OCI-LY1 (cell line): ENCODE measurements at regions not wholly inside any gene's neighbourhood (a gene's known extent, or its start where the extent isn't known, plus 50 kb on each side); places are given as distances from the start of the nearest gene placed in this dataset.

Experiments
- H2AFZ ChIP-seq: fragments of 200-600 bp; sonication (generic), shearing (Covaris generic); 2 replicates; pipeline ENCODE4 v1.6.0; 2014; ENCODE audit warnings: antibody characterized with exemption, mild to moderate bottlenecking, low read length
- H3F3A ChIP-seq: fragments of 200-600 bp; sonication (generic), shearing (Covaris generic); 2 replicates; pipeline ENCODE4 v1.6.0; 2014; ENCODE audit warnings: mild to moderate bottlenecking, antibody characterized with exemption, low read length, moderate library complexity; ENCODE audit not compliant: insufficient read depth
- H3K27ac ChIP-seq: fragments of 200-600 bp; sonication (generic); 2 replicates; pipeline ENCODE4 v1.5.1; 2014; ENCODE audit warnings: low read length, mixed run types, mild to moderate bottlenecking, low read depth; ENCODE audit not compliant: poor library complexity, severe bottlenecking
- H3K27me3 ChIP-seq: fragments of 200-600 bp; sonication (generic); 2 replicates; pipeline ENCODE4 v1.6.0; 2014; ENCODE audit warnings: antibody characterized with exemption, mild to moderate bottlenecking, low read length, moderate library complexity; ENCODE audit not compliant: insufficient read depth
- H3K36me3 ChIP-seq: fragments of 200-600 bp; sonication (generic); 2 replicates; pipeline ENCODE4 v1.6.1; 2014; ENCODE audit warnings: mild to moderate bottlenecking, antibody characterized with exemption, low read length, moderate library complexity, mixed read lengths; ENCODE audit not compliant: insufficient read depth
- H3K4me1 ChIP-seq: fragments of 200-600 bp; sonication (generic); 2 replicates; pipeline ENCODE4 v1.5.1; 2014; ENCODE audit warnings: mild to moderate bottlenecking, low read length, moderate library complexity; ENCODE audit not compliant: insufficient read depth, severe bottlenecking
- H3K4me2 ChIP-seq: fragments of 200-600 bp; sonication (generic), shearing (Covaris generic); 2 replicates; pipeline ENCODE4 v1.6.1; 2014; ENCODE audit warnings: low read length
- H3K4me3 ChIP-seq: fragments of 200-600 bp; sonication (generic); 2 replicates; pipeline ENCODE4 v1.5.1; 2014; ENCODE audit warnings: low read length, low read depth, mild to moderate bottlenecking, mixed read lengths; ENCODE audit not compliant: poor library complexity, severe bottlenecking
- H3K79me2 ChIP-seq: fragments of 200-600 bp; shearing (Covaris generic); 2 replicates; pipeline ENCODE4 v1.6.1; 2016; ENCODE audit warnings: mixed run types, low read length, mixed read lengths; ENCODE audit not compliant: insufficient read depth
- H3K9ac ChIP-seq: fragments of 200-600 bp; sonication (generic), shearing (Covaris generic); 2 replicates; pipeline ENCODE4 v1.6.1; 2014; ENCODE audit warnings: mild to moderate bottlenecking, low read length, mixed read lengths
- H3K9me2 ChIP-seq: fragments of 200-600 bp; sonication (generic), shearing (Covaris generic); 2 replicates; pipeline ENCODE4 v1.6.1; 2014; ENCODE audit warnings: low read depth, mild to moderate bottlenecking, low read length, mixed read lengths
- H3K9me3 ChIP-seq: fragments of 200-600 bp; shearing (Covaris generic); 2 replicates; pipeline ENCODE4 v1.6.1; 2014; ENCODE audit warnings: low read length, mixed read lengths
- H4K20me1 ChIP-seq: fragments of 200-600 bp; sonication (generic), shearing (Covaris generic); 2 replicates; pipeline ENCODE4 v1.6.0; 2016; ENCODE audit warnings: mild to moderate bottlenecking, low read length; ENCODE audit not compliant: insufficient read depth
- EZH2 ChIP-seq: fragments of 200-600 bp; sonication (generic), shearing (Covaris generic); IDR thresholded peaks from 2 replicates; pipeline ENCODE4 v1.8.0; 2017; ENCODE audit warnings: borderline replicate concordance, mixed run types, mild to moderate bottlenecking, antibody characterized with exemption, low read length, moderate library complexity, mixed read lengths
- TF ChIP-seq, protein P1 (sequence below): fragments of 200-600 bp; sonication (generic), shearing (Covaris generic); IDR thresholded peaks from 2 replicates; pipeline ENCODE4 v1.5.1; 2017; ENCODE audit warnings: mild to moderate bottlenecking, antibody characterized with exemption, low read length, moderate library complexity, mixed read lengths

DNA sequence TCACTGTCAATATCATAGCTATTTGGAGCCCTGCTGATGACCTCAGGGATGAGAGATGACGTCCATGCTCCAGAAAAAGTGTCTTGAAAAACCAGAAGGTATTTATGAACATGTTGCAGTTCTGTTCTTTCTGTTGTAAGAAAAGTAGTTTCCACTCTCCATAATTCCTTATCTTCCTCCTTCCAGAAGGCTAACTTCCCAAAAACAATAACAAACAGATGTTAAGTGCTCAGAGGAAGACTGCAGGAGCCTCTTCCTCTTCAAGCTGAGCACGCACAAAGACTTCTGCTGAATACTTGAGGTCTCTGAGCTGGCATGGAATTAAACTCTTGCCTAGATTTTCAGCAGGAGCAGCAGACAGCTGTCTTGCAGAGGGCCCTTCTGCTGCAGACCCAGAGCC is 434.5 kb upstream of the KLHL29 start:
- Histone ChIP-seq H3K4me3 (no peak overlapping the region), H3K9me2 (no peaks in the 10 kb centered on the region), H3K4me2 (no peak overlapping the region), H3K4me1 (no peaks in the 10 kb centered on the region), H3K27me3 (no peaks in the 10 kb centered on the region), H2AFZ (no peak overlapping the region), H4K20me1 (no peaks in the 10 kb centered on the region), H3K79me2 (no peaks in the 10 kb centered on the region), H3K9me3 (no peaks in the 10 kb centered on the region), H3K9ac (no peak overlapping the region), H3K27ac (no peak overlapping the region), H3F3A (no peaks in the 10 kb centered on the region), H3K36me3 (no peaks in the 10 kb centered on the region)
- TF ChIP-seq EZH2 = no peak
- TF ChIP-seq, protein P1, sequence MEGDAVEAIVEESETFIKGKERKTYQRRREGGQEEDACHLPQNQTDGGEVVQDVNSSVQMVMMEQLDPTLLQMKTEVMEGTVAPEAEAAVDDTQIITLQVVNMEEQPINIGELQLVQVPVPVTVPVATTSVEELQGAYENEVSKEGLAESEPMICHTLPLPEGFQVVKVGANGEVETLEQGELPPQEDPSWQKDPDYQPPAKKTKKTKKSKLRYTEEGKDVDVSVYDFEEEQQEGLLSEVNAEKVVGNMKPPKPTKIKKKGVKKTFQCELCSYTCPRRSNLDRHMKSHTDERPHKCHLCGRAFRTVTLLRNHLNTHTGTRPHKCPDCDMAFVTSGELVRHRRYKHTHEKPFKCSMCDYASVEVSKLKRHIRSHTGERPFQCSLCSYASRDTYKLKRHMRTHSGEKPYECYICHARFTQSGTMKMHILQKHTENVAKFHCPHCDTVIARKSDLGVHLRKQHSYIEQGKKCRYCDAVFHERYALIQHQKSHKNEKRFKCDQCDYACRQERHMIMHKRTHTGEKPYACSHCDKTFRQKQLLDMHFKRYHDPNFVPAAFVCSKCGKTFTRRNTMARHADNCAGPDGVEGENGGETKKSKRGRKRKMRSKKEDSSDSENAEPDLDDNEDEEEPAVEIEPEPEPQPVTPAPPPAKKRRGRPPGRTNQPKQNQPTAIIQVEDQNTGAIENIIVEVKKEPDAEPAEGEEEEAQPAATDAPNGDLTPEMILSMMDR = no peak

DNA sequence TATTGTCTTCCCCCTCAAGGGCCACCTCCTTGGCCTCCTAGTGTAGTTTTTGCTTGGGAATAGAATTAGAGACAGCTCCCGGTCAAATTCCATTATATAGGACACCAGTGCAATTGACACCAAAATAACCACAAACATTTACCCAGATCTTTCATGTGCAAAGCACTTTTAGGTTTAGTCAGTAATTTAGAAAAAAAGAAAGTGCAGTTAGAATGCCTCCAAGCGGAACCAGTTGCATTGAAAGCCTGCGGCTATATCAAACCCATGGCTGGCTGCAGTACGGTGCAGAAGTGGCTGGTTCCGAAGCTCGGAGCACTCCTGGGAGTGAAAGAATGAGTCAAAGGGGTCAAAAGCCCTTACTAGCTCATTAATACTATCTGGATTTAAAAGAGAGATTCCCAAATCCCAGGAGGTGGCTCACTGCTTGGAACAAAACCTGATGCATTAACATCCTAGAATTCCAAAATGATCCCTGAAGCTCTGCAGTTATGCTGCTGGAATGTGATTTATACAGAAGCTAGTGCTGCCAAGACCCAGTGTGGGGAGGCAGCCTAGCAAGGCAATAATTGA is 432.2 kb upstream of the KLHL29 start:
- Histone ChIP-seq H3K27me3 (no peaks in the 10 kb centered on the region), H3K9me2 (no peaks in the 10 kb centered on the region), H3K27ac (no peak overlapping the region), H4K20me1 (no peaks in the 10 kb centered on the region), H3K79me2 (no peaks in the 10 kb centered on the region), H2AFZ (no peak overlapping the region), H3F3A (no peaks in the 10 kb centered on the region), H3K4me2 (no peak overlapping the region), H3K4me3 (no peak overlapping the region), H3K9ac (no peak overlapping the region), H3K4me1 (no peaks in the 10 kb centered on the region), H3K36me3 (no peaks in the 10 kb centered on the region), H3K9me3 (no peaks in the 10 kb centered on the region)
- no peak for TF ChIP-seq EZH2
- TF ChIP-seq, protein P1 = no peak

DNA sequence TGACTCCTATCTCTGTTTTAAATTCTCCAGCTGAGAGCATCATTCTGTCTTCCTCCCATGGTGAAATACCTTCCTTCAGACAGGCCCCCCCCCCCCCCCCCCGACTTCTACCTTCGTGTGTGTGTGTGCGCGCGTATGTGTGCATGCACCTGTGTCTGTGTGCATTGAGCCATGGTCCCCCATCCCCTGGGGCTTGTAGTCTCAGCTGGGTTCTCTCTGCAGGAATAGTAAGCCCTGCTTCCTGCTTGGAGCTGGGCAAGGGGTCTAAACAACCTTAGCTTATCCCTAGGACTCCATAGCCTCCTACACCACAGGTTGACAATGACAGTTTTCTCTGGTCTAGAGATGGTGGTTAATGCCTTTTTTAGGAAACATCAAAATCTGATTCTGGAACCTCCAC is 427.5 kb upstream of the KLHL29 start:
- no peak overlapping the region for H3K9ac ChIP-seq
- H4K20me1 ChIP-seq = no peaks in the 10 kb centered on the region
- H3K79me2 ChIP-seq = no peaks in the 10 kb centered on the region
- no peaks in the 10 kb centered on the region for H3K36me3 ChIP-seq
- no peak overlapping the region for H2AFZ ChIP-seq
- H3K9me3 ChIP-seq = no peaks in the 10 kb centered on the region
- H3K27me3 ChIP-seq = no peaks in the 10 kb centered on the region
- no peaks in the 10 kb centered on the region for H3F3A ChIP-seq
- H3K4me3 ChIP-seq = no peak overlapping the region
- no peaks in the 10 kb centered on the region for H3K4me1 ChIP-seq
- TF ChIP-seq EZH2 = no peak
- no peak overlapping the region for H3K27ac ChIP-seq
- H3K9me2 ChIP-seq = no peaks in the 10 kb centered on the region
- no peak overlapping the region for H3K4me2 ChIP-seq

DNA sequence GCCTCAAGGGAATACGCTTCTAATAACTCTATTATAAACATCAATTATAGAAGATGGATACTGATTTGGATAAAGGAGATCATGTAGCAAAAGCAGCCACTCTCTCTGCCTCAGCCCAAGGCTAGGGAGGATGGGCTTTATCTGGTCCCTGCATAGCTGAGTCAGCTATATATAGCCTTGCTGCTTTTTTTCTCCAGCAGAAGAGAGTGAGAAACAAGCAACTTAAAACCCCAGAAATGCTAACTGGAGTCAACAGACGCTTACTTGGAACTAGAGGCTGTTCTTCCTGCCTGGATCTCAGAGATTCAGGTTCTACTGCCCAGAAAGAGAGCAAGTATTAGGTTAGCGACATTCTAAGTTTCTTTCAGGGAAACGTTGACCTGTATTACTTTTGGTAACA is 426.7 kb upstream of the KLHL29 start:
- Histone ChIP-seq H3F3A (no peaks in the 10 kb centered on the region), H3K27me3 (no peaks in the 10 kb centered on the region), H3K27ac (no peak overlapping the region), H3K4me1 (no peaks in the 10 kb centered on the region), H3K4me3 (no peak overlapping the region), H3K36me3 (no peaks in the 10 kb centered on the region), H3K4me2 (no peak overlapping the region), H3K9me2 (no peaks in the 10 kb centered on the region), H2AFZ (no peak overlapping the region), H3K79me2 (no peaks in the 10 kb centered on the region), H3K9ac (no peak overlapping the region), H4K20me1 (no peaks in the 10 kb centered on the region), H3K9me3 (no peaks in the 10 kb centered on the region)
- no peak for TF ChIP-seq EZH2
- TF ChIP-seq, protein P1 = no peak
